Panc1 (cell line): ENCODE measurements at regions not wholly inside any gene's neighbourhood (a gene's known extent, or its start where the extent isn't known, plus 50 kb on each side); places are given as distances from the start of the nearest gene placed in this dataset.

Experiments used
- ATAC-seq: fragments of 200-7000 bp; cut with Tn5 transposase; 2 replicates; pipeline ENCODE4 v1.9.1; 2020; ENCODE audit warnings: mild to moderate bottlenecking, moderate library complexity
- BruUV-seq: library from RNA; stranded (reverse); fragments of 400-500 nt; replicated peaks from 2 replicates; lab custom pipeline; 2021; lab: Mats Ljungman, UMichigan
- CTCF ChIA-PET: fragments of 300-600 bp; sonication (Branson Sonifier 250); formaldehyde crosslinking; loops from one replicate; lab custom pipeline; 2022; ENCODE audit warnings: antibody characterized with exemption; lab: Charles Lee
- POLR2A ChIA-PET: fragments of 300-600 bp; sonication (Branson Sonifier 250); formaldehyde crosslinking; loops from one replicate; lab custom pipeline; 2022; ENCODE audit warnings: antibody characterized with exemption; lab: Charles Lee
- DNase-seq: peaks from one replicate; pipeline ENCODE4 v3.0.0-alpha.2; 2010; ENCODE audit warnings: low read depth, low spot score
- H3K27ac ChIP-seq: 2 replicates; pipeline ENCODE4 v1.5.1; 2011; ENCODE audit warnings: mild to moderate bottlenecking, low read length, inconsistent platforms
- H3K27me3 ChIP-seq: fragments of 200-500 bp; sonication (Bioruptor generic); 2 replicates; pipeline ENCODE4 v1.6.0; 2014; ENCODE audit warnings: low read length, inconsistent platforms; ENCODE audit not compliant: control insufficient read depth, insufficient read depth
- H3K36me3 ChIP-seq: fragments of 200-500 bp; sonication (Bioruptor generic); 2 replicates; pipeline ENCODE4 v1.5.1; 2014; ENCODE audit warnings: inconsistent platforms, mild to moderate bottlenecking, low read length, moderate library complexity; ENCODE audit not compliant: control insufficient read depth, insufficient read depth
- H3K4me1 ChIP-seq: 2 replicates; pipeline ENCODE4 v1.5.1; 2011; ENCODE audit warnings: inconsistent platforms, mild to moderate bottlenecking, low read length, moderate library complexity; ENCODE audit not compliant: control insufficient read depth, insufficient read depth
- H3K4me3 ChIP-seq, 2 experiments: 2 replicates each; pipeline ENCODE4 v1.5.1; 2011 to 2012; ENCODE audit warnings: low read depth in 2 of 2, low read length in 2 of 2, mild to moderate bottlenecking in 2 of 2, inconsistent platforms in 1 of 2, moderate library complexity in 1 of 2
- H3K9me3 ChIP-seq: fragments of 200-500 bp; sonication (Bioruptor generic); 2 replicates; pipeline ENCODE4 v1.5.1; 2014; ENCODE audit warnings: low read depth, mild to moderate bottlenecking, inconsistent platforms, low read length, moderate library complexity; ENCODE audit not compliant: control insufficient read depth, insufficient read depth
- POLR2AphosphoS5 ChIP-seq: IDR thresholded peaks from 2 replicates; pipeline ENCODE4 v1.6.1; 2012; ENCODE audit warnings: mild to moderate bottlenecking, low read depth, low read length, moderate library complexity
- SIN3A ChIP-seq: IDR thresholded peaks from 2 replicates; pipeline ENCODE4 v1.6.1; 2012; ENCODE audit warnings: low read depth, mild to moderate bottlenecking, low read length, moderate library complexity, borderline replicate concordance; ENCODE audit not compliant: insufficient read depth
- TCF7L2 ChIP-seq: IDR thresholded peaks from 2 replicates; pipeline ENCODE4 v1.6.1; 2011; ENCODE audit warnings: mild to moderate bottlenecking, low read depth, low read length, inconsistent platforms
- in situ Hi-C: cut with HindIII; loops from 2 replicates; pipeline ENCODE4 v1.10.0; 2016; ENCODE audit warnings: low sequenced_read_pairs, low pct_unique_long_range_greater_than_20kb
- intact Hi-C: fragments of 100-400 bp; cut with micrococcal nuclease; formaldehyde crosslinking; loops from one replicate; pipeline ENCODE4 v1.10.0; 2022; ENCODE audit not compliant: unreplicated experiment
- TF ChIP-seq, protein P1 (sequence below), 2 experiments: IDR thresholded peaks; 2 replicates each; pipeline ENCODE4 v1.6.1; 2011 to 2012; ENCODE audit warnings: low read depth in 2 of 2, control low read depth in 1 of 2, low read length in 1 of 2, mild to moderate bottlenecking in 1 of 2, moderate library complexity in 1 of 2; ENCODE audit not compliant: insufficient read depth in 1 of 2
- TF ChIP-seq, protein P2 (sequence below): fragments of 450-650 bp; IDR thresholded peaks from 2 replicates; pipeline ENCODE4 v1.5.1; 2017; ENCODE audit warnings: mild to moderate bottlenecking

DNA sequence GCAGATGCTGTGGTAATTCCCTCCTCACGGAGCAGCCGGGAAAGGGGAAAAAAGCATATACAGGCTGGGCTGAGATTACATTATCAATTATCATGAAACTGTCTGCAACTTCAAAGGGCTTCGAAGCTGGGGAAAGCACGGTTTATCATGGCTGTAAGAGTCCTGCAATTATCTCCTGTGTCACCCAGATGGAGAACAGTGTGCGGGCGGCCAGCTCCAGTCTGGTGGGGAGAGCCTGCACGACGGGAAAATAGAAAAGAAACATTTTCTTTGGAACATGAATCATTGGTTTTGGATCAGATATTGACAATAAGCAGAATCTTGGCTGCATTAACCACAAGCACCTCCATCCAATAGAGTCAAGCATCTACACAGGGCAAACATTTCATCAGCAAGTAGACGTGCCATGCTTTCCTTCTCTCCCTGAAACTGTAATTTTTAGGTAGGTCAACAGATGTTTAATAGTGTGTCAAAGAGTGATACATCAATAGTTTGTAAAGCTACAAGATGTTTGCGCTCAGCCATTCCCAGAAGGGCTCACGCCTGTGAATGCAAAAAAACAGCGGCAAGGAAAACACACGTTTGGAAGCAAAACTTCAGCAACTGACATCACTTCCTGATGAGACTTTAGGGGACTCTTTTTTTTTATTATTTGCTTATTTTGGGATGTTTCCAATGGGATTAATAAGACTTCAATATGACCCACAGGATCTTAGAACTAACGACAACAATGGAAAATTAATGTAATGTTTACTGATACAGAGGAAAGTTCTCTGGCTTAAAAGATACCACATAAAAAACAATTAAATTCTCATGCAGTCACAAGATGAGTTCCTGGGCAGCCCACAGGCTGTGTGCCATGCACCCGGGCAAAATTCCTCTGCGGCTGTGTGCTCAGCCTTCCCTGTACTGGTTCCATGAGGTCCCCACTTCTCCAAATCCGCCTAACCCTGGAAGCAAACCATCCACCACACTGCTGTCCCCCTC lies 111.0 kb upstream of the SALL3 start:
- H3K4me1 ChIP-seq: no peaks in the 10 kb centered on the region
- H3K27ac ChIP-seq: no peak overlapping the region
- ChIA-PET CTCF (no interaction called here), POLR2A (no interaction called here)
- H3K4me3 ChIP-seq: no peak overlapping the region
- no peak for DNase-seq
- TF ChIP-seq POLR2AphosphoS5: no peak
- TF ChIP-seq TCF7L2: no peak
- no peak for TF ChIP-seq SIN3A
- TF ChIP-seq, protein P1, sequence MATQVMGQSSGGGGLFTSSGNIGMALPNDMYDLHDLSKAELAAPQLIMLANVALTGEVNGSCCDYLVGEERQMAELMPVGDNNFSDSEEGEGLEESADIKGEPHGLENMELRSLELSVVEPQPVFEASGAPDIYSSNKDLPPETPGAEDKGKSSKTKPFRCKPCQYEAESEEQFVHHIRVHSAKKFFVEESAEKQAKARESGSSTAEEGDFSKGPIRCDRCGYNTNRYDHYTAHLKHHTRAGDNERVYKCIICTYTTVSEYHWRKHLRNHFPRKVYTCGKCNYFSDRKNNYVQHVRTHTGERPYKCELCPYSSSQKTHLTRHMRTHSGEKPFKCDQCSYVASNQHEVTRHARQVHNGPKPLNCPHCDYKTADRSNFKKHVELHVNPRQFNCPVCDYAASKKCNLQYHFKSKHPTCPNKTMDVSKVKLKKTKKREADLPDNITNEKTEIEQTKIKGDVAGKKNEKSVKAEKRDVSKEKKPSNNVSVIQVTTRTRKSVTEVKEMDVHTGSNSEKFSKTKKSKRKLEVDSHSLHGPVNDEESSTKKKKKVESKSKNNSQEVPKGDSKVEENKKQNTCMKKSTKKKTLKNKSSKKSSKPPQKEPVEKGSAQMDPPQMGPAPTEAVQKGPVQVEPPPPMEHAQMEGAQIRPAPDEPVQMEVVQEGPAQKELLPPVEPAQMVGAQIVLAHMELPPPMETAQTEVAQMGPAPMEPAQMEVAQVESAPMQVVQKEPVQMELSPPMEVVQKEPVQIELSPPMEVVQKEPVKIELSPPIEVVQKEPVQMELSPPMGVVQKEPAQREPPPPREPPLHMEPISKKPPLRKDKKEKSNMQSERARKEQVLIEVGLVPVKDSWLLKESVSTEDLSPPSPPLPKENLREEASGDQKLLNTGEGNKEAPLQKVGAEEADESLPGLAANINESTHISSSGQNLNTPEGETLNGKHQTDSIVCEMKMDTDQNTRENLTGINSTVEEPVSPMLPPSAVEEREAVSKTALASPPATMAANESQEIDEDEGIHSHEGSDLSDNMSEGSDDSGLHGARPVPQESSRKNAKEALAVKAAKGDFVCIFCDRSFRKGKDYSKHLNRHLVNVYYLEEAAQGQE (IDR thresholded peaks at IDR 0.05; ENCODE audit: insufficient read depth in 1 of 2, low read depth in 2 of 2, low read length in 1 of 2): no peak
- TF ChIP-seq, protein P2, sequence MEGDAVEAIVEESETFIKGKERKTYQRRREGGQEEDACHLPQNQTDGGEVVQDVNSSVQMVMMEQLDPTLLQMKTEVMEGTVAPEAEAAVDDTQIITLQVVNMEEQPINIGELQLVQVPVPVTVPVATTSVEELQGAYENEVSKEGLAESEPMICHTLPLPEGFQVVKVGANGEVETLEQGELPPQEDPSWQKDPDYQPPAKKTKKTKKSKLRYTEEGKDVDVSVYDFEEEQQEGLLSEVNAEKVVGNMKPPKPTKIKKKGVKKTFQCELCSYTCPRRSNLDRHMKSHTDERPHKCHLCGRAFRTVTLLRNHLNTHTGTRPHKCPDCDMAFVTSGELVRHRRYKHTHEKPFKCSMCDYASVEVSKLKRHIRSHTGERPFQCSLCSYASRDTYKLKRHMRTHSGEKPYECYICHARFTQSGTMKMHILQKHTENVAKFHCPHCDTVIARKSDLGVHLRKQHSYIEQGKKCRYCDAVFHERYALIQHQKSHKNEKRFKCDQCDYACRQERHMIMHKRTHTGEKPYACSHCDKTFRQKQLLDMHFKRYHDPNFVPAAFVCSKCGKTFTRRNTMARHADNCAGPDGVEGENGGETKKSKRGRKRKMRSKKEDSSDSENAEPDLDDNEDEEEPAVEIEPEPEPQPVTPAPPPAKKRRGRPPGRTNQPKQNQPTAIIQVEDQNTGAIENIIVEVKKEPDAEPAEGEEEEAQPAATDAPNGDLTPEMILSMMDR: no peak
- in situ Hi-C loops: no loop called here
- no peaks in the 10 kb centered on the region for H3K36me3 ChIP-seq
- BruUV-seq: no TSS peak
- no peak for ATAC-seq
- no peaks in the 10 kb centered on the region for H3K9me3 ChIP-seq
- intact Hi-C loops: no loop called here
- H3K27me3 ChIP-seq: peaks cover 24% of the 10 kb centered on the region

DNA sequence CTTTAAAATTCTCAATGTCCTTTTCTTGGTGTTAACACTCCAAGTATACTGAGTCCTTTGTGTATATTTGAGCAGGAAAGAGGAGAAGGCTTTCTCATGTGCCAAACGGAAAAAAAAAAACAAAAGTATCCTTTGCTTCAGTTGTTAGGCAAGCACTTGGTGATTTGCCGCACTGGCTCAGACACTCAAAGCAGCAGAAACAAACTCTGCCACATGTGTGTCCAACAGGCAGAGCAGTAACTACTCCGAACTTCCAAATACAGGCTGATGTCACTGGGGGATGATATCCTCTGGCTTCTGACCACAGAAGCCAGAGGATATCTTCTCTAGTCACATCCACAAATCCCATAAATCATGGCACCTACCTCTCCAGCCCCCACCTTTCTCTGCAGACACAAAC lies 108.0 kb upstream of the SALL3 start:
- no peaks in the 10 kb centered on the region for H3K9me3 ChIP-seq
- in situ Hi-C loops: no loop called here
- DNase-seq (no peak), ATAC-seq (no peak)
- H3K4me1 ChIP-seq: no peaks in the 10 kb centered on the region
- no peaks in the 10 kb centered on the region for H3K36me3 ChIP-seq
- intact Hi-C loops: no loop called here
- no peak overlapping the region for H3K4me3 ChIP-seq
- no TSS peak for BruUV-seq
- CTCF ChIA-PET: no interaction called here
- POLR2A ChIA-PET: no interaction called here
- H3K27me3 ChIP-seq: peaks cover 24% of the 10 kb centered on the region
- no peak for TF ChIP-seq POLR2AphosphoS5
- TF ChIP-seq, protein P2: no peak
- TF ChIP-seq, protein P1 (IDR thresholded peaks at IDR 0.05; ENCODE audit: insufficient read depth in 1 of 2, low read depth in 2 of 2, low read length in 1 of 2): no peak
- no peak overlapping the region for H3K27ac ChIP-seq
